Stimulated activated CD8-positive, alpha-beta memory T cell treated with anti-CD3 and anti-CD28 coated beads, Interleukin-7, amount 100 ng/mL, for 1 hour (primary cell): ENCODE measurements at regions not wholly inside any gene's neighbourhood (a gene's known extent, or its start where the extent isn't known, plus 50 kb on each side); places are given as distances from the start of the nearest gene placed in this dataset.

ENCODE experiments used
- DNase-seq, 2 donors: peaks; one replicate each; pipeline ENCODE4 v3.0.0-alpha.2; 2020; ENCODE audit warnings: low read depth in 2 of 2

GRCh38 chr6:16078064-16078463, 50.8 kb upstream of the MYLIP start:
- DNase-seq, result no peak

- DNase-seq, result no peak
These were observed 59.2 kb upstream of the MYLIP start for GRCh38 chr6:16069671-16070070.

- no peak for DNase-seq
These were observed 59.7 kb upstream of the MYLIP start for GRCh38 chr6:16069222-16069621.

GRCh38 chr6:16067568-16067967, 61.3 kb upstream of the MYLIP start:
- DNase-seq, result no peak

GRCh38 chr6:16064671-16065072, 64.2 kb upstream of the MYLIP start:
- no peak for DNase-seq

GRCh38 chr6:16063580-16063979, 65.3 kb upstream of the MYLIP start:
- DNase-seq, result no peak

- no peak for DNase-seq
These were observed 67.1 kb upstream of the MYLIP start for GRCh38 chr6:16061818-16062217.

- DNase-seq, result no peak
These were observed 68.8 kb upstream of the MYLIP start for GRCh38 chr6:16060039-16060438.

- DNase-seq, result no peak
These were observed 69.4 kb upstream of the MYLIP start for GRCh38 chr6:16059496-16059895.

- DNase-seq, result no peak
These were observed 69.9 kb upstream of the MYLIP start for GRCh38 chr6:16058929-16059345.

- DNase-seq, result no peak
These were observed 70.5 kb upstream of the MYLIP start for GRCh38 chr6:16058201-16058928.

GRCh38 chr6:16057446-16057845, 71.4 kb upstream of the MYLIP start:
- DNase-seq, result no peak

GRCh38 chr6:16056263-16056870, 72.5 kb upstream of the MYLIP start:
- DNase-seq, result no peak

- no peak for DNase-seq
These were observed 73.0 kb upstream of the MYLIP start for GRCh38 chr6:16055852-16056251.

- DNase-seq, result no peak
These were observed 79.7 kb upstream of the MYLIP start for GRCh38 chr6:16049168-16049567.

GRCh38 chr6:16048221-16048620, 80.7 kb upstream of the MYLIP start:
- DNase-seq, result no peak

- DNase-seq, result no peak
These were observed 81.4 kb upstream of the MYLIP start for GRCh38 chr6:16047435-16047990.

- DNase-seq, result no peak
These were observed 83.6 kb upstream of the MYLIP start for GRCh38 chr6:16045238-16045637.

- no peak for DNase-seq
These were observed 84.7 kb upstream of the MYLIP start for GRCh38 chr6:16044211-16044643.

- no peak for DNase-seq
These were observed 85.4 kb upstream of the MYLIP start for GRCh38 chr6:16043171-16044135.

- no peak for DNase-seq
These were observed 86.1 kb upstream of the MYLIP start for GRCh38 chr6:16042751-16043150.

GRCh38 chr6:16041327-16041726, 87.6 kb upstream of the MYLIP start:
- DNase-seq, result no peak
